GM21723 (cell line): ENCODE measurements at regions not wholly inside any gene's neighbourhood (a gene's known extent, or its start where the extent isn't known, plus 50 kb on each side); places are given as distances from the start of the nearest gene placed in this dataset.
A peak's percentile ranks its signal among the peaks of the same experiment; 100 is the strongest.

Source experiments
- ATAC-seq: cut with Tn5 transposase; IDR thresholded peaks from one replicate; pipeline ENCODE4 v1.9.1; 2021; ENCODE audit warnings: mild to moderate bottlenecking, moderate library complexity; ENCODE audit not compliant: unreplicated experiment

GRCh38 chr18:8942909-8943545, 159.5 kb upstream of the NDUFV2 start:
- no peak for ATAC-seq

- no peak for ATAC-seq
These were observed 158.3 kb upstream of the NDUFV2 start for GRCh38 chr18:8943900-8944870.

- no peak for ATAC-seq
These were observed 157.6 kb upstream of the NDUFV2 start for GRCh38 chr18:8944871-8945245.

- ATAC-seq = no peak
These were observed 157.0 kb upstream of the NDUFV2 start for GRCh38 chr18:8945514-8945913.

GRCh38 chr18:8946066-8946838, 156.2 kb upstream of the NDUFV2 start:
- no peak for ATAC-seq

GRCh38 chr18:8947566-8947965, 154.9 kb upstream of the NDUFV2 start:
- no peak for ATAC-seq

- ATAC-seq = no peak
These were observed 154.5 kb upstream of the NDUFV2 start for GRCh38 chr18:8948011-8948410.

- ATAC-seq = no peak
These were observed 153.9 kb upstream of the NDUFV2 start for GRCh38 chr18:8948471-8949149.

GRCh38 chr18:8949206-8949605, 153.3 kb upstream of the NDUFV2 start:
- ATAC-seq = no peak

GRCh38 chr18:8951491-8951890, 151.0 kb upstream of the NDUFV2 start:
- peak; percentile 72 for ATAC-seq

- no peak for ATAC-seq
These were observed 150.3 kb upstream of the NDUFV2 start for GRCh38 chr18:8952174-8952573.

GRCh38 chr18:8952769-8953760, 149.4 kb upstream of the NDUFV2 start:
- ATAC-seq = no peak

GRCh38 chr18:8957731-8958130, 144.8 kb upstream of the NDUFV2 start:
- ATAC-seq = no peak

GRCh38 chr18:8958660-8959059, 143.8 kb upstream of the NDUFV2 start:
- no peak for ATAC-seq

GRCh38 chr18:8959551-8960135, 142.9 kb upstream of the NDUFV2 start:
- no peak for ATAC-seq

- no peak for ATAC-seq
These were observed 141.5 kb upstream of the NDUFV2 start for GRCh38 chr18:8960740-8961657.

- no peak for ATAC-seq
These were observed 140.2 kb upstream of the NDUFV2 start for GRCh38 chr18:8962192-8962779.
